Activated CD4-positive, CD25-positive, alpha-beta regulatory T cell treated with anti-CD3 and anti-CD28 coated beads, Interleukin-2, amount 50 U/mL, for 24 hours (primary cell): ENCODE measurements at regions not wholly inside any gene's neighbourhood (a gene's known extent, or its start where the extent isn't known, plus 50 kb on each side); places are given as distances from the start of the nearest gene placed in this dataset.
A peak's percentile ranks its signal among the peaks of the same experiment; 100 is the strongest.

Experiments
- ATAC-seq, 2 donors: fragments of 150-1000 bp; cut with Tn5 transposase; one replicate each; pipeline ENCODE4 v1.10.0; 2021; ENCODE audit warnings: mild to moderate bottlenecking in 1 of 2, moderate library complexity in 1 of 2

GRCh38 chr3:177724020-177724638 lies 526.8 kb upstream of the TBL1XR1 start:
- no peak for ATAC-seq

- ATAC-seq, result no peak
These were observed 527.9 kb upstream of the TBL1XR1 start for GRCh38 chr3:177725165-177725564.

- no peak for ATAC-seq
These were observed 529.5 kb upstream of the TBL1XR1 start for GRCh38 chr3:177726807-177727206.

- ATAC-seq, result no peak
These were observed 532.8 kb upstream of the TBL1XR1 start for GRCh38 chr3:177729956-177730681.

- ATAC-seq, result no peak
These were observed 533.5 kb upstream of the TBL1XR1 start for GRCh38 chr3:177730814-177731213.

GRCh38 chr3:177731644-177732268 lies 534.5 kb upstream of the TBL1XR1 start:
- ATAC-seq, result no peak

- ATAC-seq, result no peak
These were observed 536.0 kb upstream of the TBL1XR1 start for GRCh38 chr3:177733233-177733632.

GRCh38 chr3:177733936-177734335 lies 536.7 kb upstream of the TBL1XR1 start:
- no peak for ATAC-seq

GRCh38 chr3:177735431-177735830 lies 538.1 kb upstream of the TBL1XR1 start:
- no peak for ATAC-seq

- no peak for ATAC-seq
These were observed 542.2 kb upstream of the TBL1XR1 start for GRCh38 chr3:177739461-177739860.

GRCh38 chr3:177740254-177740653 lies 543.0 kb upstream of the TBL1XR1 start:
- no peak for ATAC-seq

- peak; percentile 28 to 37 for ATAC-seq
These were observed 545.0 kb upstream of the TBL1XR1 start for GRCh38 chr3:177742273-177742672.

GRCh38 chr3:177743173-177743890 lies 546.0 kb upstream of the TBL1XR1 start:
- no peak for ATAC-seq

GRCh38 chr3:177744873-177745606 lies 547.8 kb upstream of the TBL1XR1 start:
- ATAC-seq, result no peak

GRCh38 chr3:177745607-177746005 lies 548.3 kb upstream of the TBL1XR1 start:
- no peak for ATAC-seq

- peak in 1 of 2 donors; percentile 36 for ATAC-seq
These were observed 549.2 kb upstream of the TBL1XR1 start for GRCh38 chr3:177746337-177746933.

- ATAC-seq, result no peak
These were observed 552.6 kb upstream of the TBL1XR1 start for GRCh38 chr3:177749836-177750235.

- no peak for ATAC-seq
These were observed 553.2 kb upstream of the TBL1XR1 start for GRCh38 chr3:177750436-177750835.

- ATAC-seq, result no peak
These were observed 554.5 kb upstream of the TBL1XR1 start for GRCh38 chr3:177751770-177752169.

- no peak for ATAC-seq
These were observed 555.5 kb upstream of the TBL1XR1 start for GRCh38 chr3:177752831-177753230.

GRCh38 chr3:177753451-177754155 lies 556.3 kb upstream of the TBL1XR1 start:
- ATAC-seq, result no peak

GRCh38 chr3:177754508-177754921 lies 557.2 kb upstream of the TBL1XR1 start:
- no peak for ATAC-seq
